GM21528 (cell line): ENCODE measurements at regions not wholly inside any gene's neighbourhood (a gene's known extent, or its start where the extent isn't known, plus 50 kb on each side); places are given as distances from the start of the nearest gene placed in this dataset.
"Not testable (repeated sequence)": the region's sequence is repeated elsewhere in the genome, so short reads cannot be mapped to it uniquely, and the experiment has no call there.

ENCODE experiments used
- ATAC-seq: cut with Tn5 transposase; IDR thresholded peaks from one replicate; pipeline ENCODE4 v1.9.1; 2021; ENCODE audit warnings: mild to moderate bottlenecking, moderate library complexity; ENCODE audit not compliant: unreplicated experiment, low FRiP score

GRCh38 chr2:187857826-187858225 is 303.6 kb upstream of the TFPI start:
- ATAC-seq, result no peak

GRCh38 chr2:187862715-187863114 is 308.5 kb upstream of the TFPI start:
- ATAC-seq, result no peak

- ATAC-seq, result no peak
Observed at GRCh38 chr2:187865025-187865424, 310.8 kb upstream of the TFPI start.

- ATAC-seq, result no peak
Observed at GRCh38 chr2:187867165-187867564, 312.9 kb upstream of the TFPI start.

DNA sequence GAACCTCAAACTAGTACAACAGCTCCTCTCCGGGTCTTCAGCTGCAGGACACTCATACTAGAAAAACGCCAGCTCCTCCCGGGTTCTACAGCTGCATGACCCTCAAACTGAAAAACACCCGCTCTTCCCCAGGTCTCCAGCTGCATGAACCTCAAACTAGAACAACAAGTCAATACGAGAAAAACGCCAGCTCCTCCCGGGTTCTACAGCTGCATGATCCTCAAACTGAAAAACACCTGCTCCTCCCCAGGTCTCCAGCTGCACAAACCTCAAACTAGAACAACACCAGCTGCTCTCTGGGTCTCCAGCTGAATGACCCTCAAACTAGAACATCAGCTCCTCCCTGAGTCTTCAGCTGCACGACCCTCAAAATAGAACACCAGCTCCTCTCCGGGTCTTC is 315.0 kb upstream of the TFPI start:
- no peak for ATAC-seq

- no peak for ATAC-seq
Observed at GRCh38 chr2:187871506-187871905, 317.3 kb upstream of the TFPI start.

DNA sequence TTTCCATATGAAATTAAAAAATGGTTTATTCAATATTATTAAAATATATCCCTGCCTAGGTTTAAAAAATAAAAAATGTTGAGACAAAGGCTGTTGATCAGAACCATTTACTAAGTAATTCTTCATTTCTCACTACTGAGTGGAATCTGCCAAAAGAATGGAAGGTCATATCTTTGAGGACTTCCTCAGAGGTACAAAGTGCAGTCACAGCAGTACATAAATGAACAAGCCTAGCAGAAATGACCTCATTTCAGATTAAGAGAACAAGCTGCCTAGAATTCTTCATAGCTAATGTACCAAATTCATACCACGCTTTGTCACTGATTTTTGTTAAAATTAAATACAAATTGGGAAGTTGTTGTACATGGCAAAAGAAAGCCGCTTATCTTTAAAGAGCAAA is 318.9 kb upstream of the TFPI start:
- ATAC-seq, result no peak

- no peak for ATAC-seq
Observed at GRCh38 chr2:187874786-187875185, 320.6 kb upstream of the TFPI start.

DNA sequence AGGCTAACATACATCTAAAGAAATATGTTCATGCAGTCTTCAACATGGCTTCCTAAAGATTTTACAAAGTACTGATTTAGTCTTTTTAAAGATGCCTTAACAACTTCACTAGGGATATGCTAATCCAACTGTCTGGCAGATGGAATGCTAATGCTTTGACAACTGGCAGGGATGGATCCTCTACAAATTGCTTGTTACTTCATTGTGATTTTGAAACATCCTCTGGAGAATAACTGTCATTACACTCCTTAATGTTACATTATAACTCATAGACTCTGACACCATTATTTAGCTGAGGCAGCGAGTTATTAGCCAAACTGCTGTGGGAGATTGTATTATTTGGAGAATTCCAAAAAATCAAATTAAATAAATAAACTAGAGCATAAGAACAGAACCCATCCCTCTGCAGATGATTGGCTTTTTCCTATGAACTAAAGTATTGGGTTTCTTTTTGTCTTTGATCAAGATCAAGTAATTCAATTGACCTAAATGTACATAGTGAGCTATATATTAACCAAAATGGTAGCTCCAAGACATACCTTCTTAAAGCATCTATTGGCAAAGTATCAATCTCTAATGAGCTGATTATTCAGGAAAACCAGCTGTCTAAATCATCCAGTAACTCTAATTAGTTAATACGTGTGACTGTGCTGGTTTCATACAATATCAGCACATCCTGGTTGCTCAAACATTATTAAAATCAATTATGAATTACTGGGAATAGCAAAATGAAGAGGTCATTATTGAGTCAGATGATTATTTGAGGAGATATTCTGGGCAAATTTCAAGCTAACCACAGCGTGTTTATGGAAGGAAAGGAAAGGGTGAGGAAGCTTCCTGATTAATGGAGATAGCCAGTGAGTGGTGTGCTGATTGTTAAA is 321.3 kb upstream of the TFPI start:
- ATAC-seq, result no peak

- ATAC-seq, result no peak
Observed at GRCh38 chr2:187876554-187876953, 322.3 kb upstream of the TFPI start.

DNA sequence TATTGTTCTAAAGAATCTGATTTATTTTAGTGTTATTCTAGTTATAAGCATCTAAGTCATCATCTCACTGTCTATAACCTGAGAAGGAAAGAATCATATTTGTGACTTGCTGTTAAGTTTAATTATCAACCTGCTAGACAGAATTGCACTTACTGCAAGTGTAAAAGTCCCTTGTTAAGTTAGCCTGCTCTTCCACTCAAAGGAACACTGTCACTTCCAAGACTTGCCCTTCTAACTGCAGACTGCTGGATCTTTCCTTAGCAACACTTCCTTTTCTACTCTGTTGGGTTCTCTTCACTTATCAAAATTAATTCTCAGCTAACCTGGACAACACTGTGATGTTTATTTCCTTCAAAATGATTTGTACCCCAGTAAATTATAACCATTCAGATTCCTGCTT is 323.2 kb upstream of the TFPI start:
- no peak for ATAC-seq

DNA sequence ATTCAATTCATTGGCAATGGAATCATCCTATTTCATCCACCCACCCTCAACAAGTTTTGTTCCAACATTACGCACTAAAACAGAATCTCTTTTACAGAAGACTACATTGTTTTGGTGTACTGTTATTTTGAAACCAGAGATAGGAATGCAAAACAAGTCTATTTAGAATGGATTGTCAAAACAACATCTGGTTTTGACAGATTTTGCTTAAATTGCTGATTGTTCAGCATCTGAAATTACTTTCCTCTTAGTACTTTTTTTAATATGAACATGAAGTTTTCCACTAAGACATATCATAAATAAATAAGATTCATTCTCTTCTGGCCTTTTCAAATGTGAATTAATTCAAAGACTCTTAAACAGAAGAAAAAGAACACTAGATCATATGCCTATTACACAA is 323.9 kb upstream of the TFPI start:
- no peak for ATAC-seq

DNA sequence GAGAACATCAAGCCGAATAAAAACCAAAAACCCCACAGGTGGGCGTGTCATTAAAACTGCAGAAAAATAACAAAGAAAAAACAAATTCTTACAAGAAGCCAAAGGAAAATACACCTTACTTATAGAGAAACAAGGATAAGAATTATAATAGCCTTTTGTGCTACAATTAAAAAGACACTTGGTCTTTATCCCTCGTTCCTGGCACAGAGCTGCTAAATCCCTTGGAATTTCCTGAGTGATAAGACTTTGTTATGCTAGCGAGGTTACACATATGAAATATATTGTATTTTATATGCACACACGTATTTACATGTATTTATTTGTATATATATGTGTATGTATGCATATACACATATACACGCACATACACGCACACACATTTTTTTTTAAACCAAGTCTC is 325.3 kb upstream of the TFPI start:
- no peak for ATAC-seq

DNA sequence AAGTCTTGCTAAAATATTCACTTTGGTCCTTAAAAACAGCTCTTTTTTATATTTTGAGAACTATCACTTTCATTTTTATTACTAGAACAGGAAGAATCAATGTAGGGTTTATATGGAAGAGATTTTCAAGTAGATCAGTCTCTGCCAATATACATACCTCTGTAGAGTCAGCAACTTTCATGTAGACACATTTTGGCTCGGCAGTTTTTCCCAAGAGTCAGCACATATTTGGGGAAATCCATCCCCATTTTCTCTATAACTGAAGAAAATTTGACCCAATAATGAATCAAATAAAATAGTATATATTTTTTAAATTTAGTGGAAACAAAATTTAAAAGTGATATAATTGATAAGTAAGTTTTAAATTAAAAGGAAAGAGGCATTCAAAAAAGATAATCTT is 329.8 kb upstream of the TFPI start:
- ATAC-seq, result no peak

- no peak for ATAC-seq
Observed at GRCh38 chr2:187890690-187891089, 336.5 kb upstream of the TFPI start.

GRCh38 chr2:187900021-187900420 is 345.8 kb upstream of the TFPI start:
- ATAC-seq, result no peak

GRCh38 chr2:187906021-187906420 is 351.8 kb upstream of the TFPI start:
- ATAC-seq, result no peak

GRCh38 chr2:187910922-187911321 is 356.7 kb upstream of the TFPI start:
- not testable (repeated sequence) for ATAC-seq

DNA sequence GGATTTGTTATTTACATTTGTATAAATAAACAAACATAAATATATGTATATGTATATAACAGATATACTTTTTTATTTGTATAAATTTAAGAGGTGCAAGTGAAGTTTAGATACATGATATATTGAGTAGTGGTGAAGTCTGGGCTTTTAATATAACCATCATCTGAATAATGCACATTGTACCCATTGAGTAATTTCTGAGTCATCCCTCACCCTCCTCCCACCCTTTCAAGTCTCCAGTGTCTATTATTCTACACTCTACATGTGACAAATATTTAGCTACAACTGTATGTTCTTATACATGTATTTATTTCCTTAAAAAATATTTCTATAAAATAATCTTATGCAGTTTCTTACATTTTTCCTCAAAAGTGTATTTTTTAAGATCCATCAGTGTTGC is 358.7 kb upstream of the TFPI start:
- no peak for ATAC-seq

DNA sequence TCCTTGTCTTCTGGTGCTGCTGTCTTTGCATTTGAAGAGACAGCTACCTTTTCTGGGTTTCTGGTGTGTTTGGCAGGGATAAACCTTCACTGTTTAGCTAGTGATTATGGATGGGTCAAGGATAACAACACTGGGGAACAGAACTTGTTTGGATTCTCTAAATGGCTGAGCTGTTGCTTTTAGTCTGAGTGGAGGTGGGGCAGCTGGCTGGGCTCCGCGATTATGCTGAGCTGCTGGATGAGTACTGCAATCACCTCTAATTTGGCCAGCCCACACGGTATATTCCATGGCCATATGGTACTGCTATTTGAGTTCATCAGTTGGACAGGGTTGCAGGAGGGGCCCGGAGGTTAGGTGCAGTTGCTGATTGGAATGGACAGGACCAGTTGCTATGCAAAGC is 361.6 kb upstream of the TFPI start:
- no peak for ATAC-seq

DNA sequence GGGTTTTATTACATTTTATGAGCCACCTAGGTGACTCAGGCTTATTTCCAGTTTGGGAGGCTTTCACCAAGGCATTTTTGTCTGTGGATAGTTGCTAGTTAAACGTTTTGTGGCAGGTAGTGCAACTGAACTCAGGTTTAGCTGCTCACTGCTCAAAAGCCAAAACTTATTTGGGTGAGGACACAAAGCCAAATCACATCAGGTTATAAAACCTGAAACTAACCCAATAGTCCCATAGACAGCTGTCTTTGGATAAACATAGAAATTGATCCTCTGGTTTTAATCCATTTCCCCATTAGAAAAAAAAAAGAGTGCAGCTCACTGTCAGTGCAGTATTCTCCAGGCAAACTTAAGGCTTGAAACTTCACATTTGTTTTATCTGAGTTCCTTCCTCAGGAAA is 362.6 kb upstream of the TFPI start:
- ATAC-seq, result no peak

DNA sequence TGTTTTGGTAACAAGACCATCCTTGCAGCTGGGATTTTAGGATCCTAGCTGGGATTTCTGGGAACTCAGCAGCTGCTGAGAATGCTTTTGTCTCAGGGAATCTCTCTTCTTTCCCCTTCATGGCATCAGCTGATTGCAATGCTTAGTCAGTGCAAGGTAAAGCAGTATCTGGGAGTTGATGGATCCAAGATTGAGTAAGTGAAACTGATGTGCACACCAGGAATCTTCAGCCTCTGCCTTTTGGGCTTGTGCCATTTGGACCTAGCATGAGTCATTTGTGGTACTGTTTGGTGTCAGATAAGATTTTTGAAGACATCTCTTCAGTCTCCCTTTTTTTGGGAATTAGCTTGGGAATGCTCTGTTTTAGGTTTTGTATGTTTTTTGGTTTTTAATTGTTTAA is 363.3 kb upstream of the TFPI start:
- ATAC-seq, result no peak
